A549 (cell line): ENCODE measurements at regions not wholly inside any gene's neighbourhood (a gene's known extent, or its start where the extent isn't known, plus 50 kb on each side); places are given as distances from the start of the nearest gene placed in this dataset.

ENCODE experiments used
- CTCF ChIP-seq: fragments of >200 bp; sonication (Bioruptor Twin); formaldehyde crosslinking; IDR thresholded peaks from 3 replicates; pipeline ENCODE4 v1.5.1; 2016
- SREBF2 ChIP-seq: fragments of 450-650 bp; IDR thresholded peaks from 2 replicates; pipeline ENCODE4 v1.6.1; 2014; ENCODE audit warnings: mild to moderate bottlenecking, moderate library complexity

GRCh38 chr12:93031028-93031427 is 101.9 kb upstream of the EEA1 start:
- TF ChIP-seq CTCF (no peak), SREBF2 (no peak)
